Lower lobe of right lung (tissue), 2 donors: ENCODE measurements at regions not wholly inside any gene's neighbourhood (a gene's known extent, or its start where the extent isn't known, plus 50 kb on each side); places are given as distances from the start of the nearest gene placed in this dataset.
"Not testable (repeated sequence)": the region's sequence is repeated elsewhere in the genome, so short reads cannot be mapped to it uniquely, and the experiment has no call there.

ENCODE experiments used
- ATAC-seq, 2 donors: fragments of 200-7000 bp; cut with Tn5 transposase; one replicate each; pipeline ENCODE4 v1.9.1; 2020 to 2022; ENCODE audit warnings: mild to moderate bottlenecking in 2 of 2, moderate library complexity in 2 of 2
- DNase-seq: peaks from one replicate; pipeline ENCODE4 v3.0.0-alpha.2; 2020
- H3K27ac ChIP-seq: fragments of 200-600 bp; one replicate; pipeline ENCODE4 v1.8.0; 2022
- H3K27me3 ChIP-seq: fragments of 200-600 bp; one replicate; pipeline ENCODE4 v1.8.0; 2022; ENCODE audit warnings: low read depth
- H3K36me3 ChIP-seq: fragments of 200-600 bp; one replicate; pipeline ENCODE4 v1.8.0; 2022; ENCODE audit warnings: mild to moderate bottlenecking
- H3K4me1 ChIP-seq: fragments of 200-600 bp; one replicate; pipeline ENCODE4 v1.8.0; 2022
- H3K4me3 ChIP-seq: fragments of 200-600 bp; one replicate; pipeline ENCODE4 v1.8.0; 2022; ENCODE audit warnings: mild to moderate bottlenecking
- H3K9me3 ChIP-seq: fragments of 200-600 bp; one replicate; pipeline ENCODE4 v1.8.0; 2022
- intact Hi-C: fragments of 100-400 bp; cut with DNase I; formaldehyde crosslinking; loops from one replicate; pipeline ENCODE4 v1.11.0; 2022
- TF ChIP-seq, protein P1 (sequence below): fragments of 200-600 bp; IDR thresholded peaks from one replicate; pipeline ENCODE4 v1.8.0; 2022; ENCODE audit warnings: antibody characterized with exemption, mild to moderate bottlenecking
- donor health status: DM: no; HTN: yes; CAD: no; lungs with severe emphysema.

DNA sequence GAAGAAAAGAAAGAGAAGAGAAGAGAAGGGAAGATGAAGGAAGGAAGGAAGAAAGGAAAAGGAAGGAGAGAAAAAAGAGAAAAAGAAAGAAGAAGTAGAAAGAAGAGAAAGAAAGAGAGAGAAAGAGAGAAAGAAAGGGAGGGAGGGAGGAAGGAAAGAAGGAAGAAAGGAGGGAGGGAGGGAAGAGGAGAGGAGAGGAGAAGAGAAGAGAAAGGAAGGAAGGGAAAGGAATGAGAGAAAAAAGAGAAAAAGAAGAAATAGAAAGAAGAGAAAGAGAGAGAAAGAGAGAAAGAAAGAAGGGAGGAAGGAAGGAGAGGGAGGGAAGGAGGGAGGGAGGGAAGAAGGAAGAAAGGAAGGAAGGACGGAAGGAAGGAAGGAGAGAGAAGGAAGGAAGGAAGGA lies 217.9 kb upstream of the POU1F1 start:
- Histone ChIP-seq H3K27me3 (no peaks in the 10 kb centered on the region), H3K4me1 (no peaks in the 10 kb centered on the region), H3K9me3 (no peaks in the 10 kb centered on the region), H3K36me3 (no peaks in the 10 kb centered on the region), H3K27ac (no peak overlapping the region), H3K4me3 (no peak overlapping the region)
- TF ChIP-seq, protein P1, sequence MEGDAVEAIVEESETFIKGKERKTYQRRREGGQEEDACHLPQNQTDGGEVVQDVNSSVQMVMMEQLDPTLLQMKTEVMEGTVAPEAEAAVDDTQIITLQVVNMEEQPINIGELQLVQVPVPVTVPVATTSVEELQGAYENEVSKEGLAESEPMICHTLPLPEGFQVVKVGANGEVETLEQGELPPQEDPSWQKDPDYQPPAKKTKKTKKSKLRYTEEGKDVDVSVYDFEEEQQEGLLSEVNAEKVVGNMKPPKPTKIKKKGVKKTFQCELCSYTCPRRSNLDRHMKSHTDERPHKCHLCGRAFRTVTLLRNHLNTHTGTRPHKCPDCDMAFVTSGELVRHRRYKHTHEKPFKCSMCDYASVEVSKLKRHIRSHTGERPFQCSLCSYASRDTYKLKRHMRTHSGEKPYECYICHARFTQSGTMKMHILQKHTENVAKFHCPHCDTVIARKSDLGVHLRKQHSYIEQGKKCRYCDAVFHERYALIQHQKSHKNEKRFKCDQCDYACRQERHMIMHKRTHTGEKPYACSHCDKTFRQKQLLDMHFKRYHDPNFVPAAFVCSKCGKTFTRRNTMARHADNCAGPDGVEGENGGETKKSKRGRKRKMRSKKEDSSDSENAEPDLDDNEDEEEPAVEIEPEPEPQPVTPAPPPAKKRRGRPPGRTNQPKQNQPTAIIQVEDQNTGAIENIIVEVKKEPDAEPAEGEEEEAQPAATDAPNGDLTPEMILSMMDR: no peak
- DNase-seq (no peak), ATAC-seq (no peak)
- intact Hi-C loops: no loop called here

DNA sequence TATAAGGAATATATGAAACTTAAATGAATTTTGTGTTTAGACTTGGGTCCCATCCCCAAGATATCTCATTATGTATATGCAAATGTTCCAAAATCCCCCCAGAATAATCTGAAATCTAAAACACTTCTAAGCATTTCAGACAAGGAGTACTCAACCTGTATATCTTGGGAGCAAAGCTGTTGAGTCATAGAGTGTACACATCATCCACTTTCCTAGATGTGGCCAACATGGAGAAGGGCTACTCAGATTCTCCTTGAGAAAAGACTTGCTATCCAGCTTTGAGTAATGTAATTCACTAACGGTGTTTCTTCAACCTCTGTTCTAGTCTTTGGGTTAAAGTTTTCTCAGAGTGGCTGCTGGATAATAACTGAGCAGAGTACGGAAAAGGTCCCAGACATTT lies 215.5 kb upstream of the POU1F1 start:
- no peak for ATAC-seq
- intact Hi-C loops: no loop called here
- TF ChIP-seq, protein P1: no peak

DNA sequence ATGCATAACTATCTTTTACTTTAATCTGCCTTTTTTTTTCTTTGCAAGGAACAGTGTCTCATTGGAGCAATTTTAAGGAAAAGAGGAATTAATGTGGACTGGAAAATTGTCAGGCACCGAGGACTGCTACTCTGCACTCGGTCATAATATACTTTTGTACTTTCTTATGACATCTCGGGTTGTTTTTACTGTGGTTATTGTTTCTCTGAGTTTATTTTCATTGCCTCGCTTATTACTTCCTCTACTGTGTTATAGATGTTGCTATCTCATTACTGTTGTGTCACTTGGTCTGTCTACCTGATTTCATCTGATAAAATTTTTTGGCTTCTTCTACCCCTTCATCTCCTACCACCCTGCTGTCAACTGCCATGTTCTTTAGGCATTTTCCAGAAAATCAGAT lies 213.5 kb upstream of the POU1F1 start:
- Histone ChIP-seq H3K4me1 (no peaks in the 10 kb centered on the region), H3K9me3 (no peaks in the 10 kb centered on the region), H3K4me3 (no peak overlapping the region), H3K27ac (no peak overlapping the region), H3K27me3 (no peaks in the 10 kb centered on the region), H3K36me3 (no peaks in the 10 kb centered on the region)
- TF ChIP-seq, protein P1: no peak
- no peak for ATAC-seq
- intact Hi-C loops: no loop called here
- no peak for DNase-seq

More for the DNA sequence above, 215.5 kb upstream of the POU1F1 start:
- H3K27ac ChIP-seq: no peak overlapping the region
- no peaks in the 10 kb centered on the region for H3K4me1 ChIP-seq
- no peaks in the 10 kb centered on the region for H3K27me3 ChIP-seq
- no peak overlapping the region for H3K4me3 ChIP-seq
- DNase-seq: no peak
- H3K9me3 ChIP-seq: no peaks in the 10 kb centered on the region
- H3K36me3 ChIP-seq: no peaks in the 10 kb centered on the region

DNA sequence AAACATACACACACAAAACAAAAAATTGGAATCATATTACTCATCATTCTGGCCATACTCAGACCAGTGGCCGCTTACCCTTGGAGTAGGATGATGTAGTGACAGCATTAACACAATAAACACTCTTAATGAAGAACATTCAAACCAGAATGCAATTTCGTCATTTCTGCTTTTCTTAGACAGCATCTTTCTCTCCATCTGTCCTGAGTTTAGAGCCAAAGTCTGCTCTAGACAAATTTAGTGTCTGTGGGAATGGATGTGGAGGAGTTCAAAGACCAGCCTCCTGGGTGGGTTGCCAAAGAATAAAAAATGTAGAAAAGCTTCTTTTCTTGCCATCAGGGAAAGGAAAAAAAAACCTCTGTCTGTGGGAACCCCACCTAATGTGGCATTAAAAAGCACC lies 212.4 kb upstream of the POU1F1 start:
- H3K9me3 ChIP-seq: no peaks in the 10 kb centered on the region
- H3K4me1 ChIP-seq: no peaks in the 10 kb centered on the region
- TF ChIP-seq, protein P1: no peak
- H3K36me3 ChIP-seq: no peaks in the 10 kb centered on the region
- intact Hi-C loops: no loop called here
- no peak for DNase-seq
- no peaks in the 10 kb centered on the region for H3K27me3 ChIP-seq
- ATAC-seq: no peak
- H3K27ac ChIP-seq: no peak overlapping the region
- H3K4me3 ChIP-seq: no peak overlapping the region

DNA sequence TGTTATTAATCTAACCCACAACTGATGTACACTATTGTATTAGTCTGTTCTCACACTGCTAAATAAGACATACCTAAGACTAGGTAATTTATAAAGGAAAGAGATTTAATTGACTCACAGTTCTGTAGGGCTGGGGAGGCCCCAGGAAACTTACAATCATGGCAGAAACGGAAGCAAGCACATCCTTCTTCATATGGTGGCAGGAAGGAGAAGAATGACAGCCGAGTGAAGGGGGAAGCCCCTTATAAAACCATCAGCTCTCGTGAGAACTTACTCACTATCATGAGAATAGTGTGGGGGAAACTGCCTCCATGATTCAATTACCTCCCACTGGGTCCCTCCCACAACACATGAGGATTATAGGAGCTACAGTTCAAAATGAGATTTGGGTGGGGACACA lies 210.3 kb upstream of the POU1F1 start:
- H3K36me3 ChIP-seq, intact Hi-C loops, H3K27ac ChIP-seq, DNase-seq, H3K27me3 ChIP-seq, ATAC-seq, H3K4me1 ChIP-seq, H3K4me3 ChIP-seq, H3K9me3 ChIP-seq: not testable (repeated sequence)

DNA sequence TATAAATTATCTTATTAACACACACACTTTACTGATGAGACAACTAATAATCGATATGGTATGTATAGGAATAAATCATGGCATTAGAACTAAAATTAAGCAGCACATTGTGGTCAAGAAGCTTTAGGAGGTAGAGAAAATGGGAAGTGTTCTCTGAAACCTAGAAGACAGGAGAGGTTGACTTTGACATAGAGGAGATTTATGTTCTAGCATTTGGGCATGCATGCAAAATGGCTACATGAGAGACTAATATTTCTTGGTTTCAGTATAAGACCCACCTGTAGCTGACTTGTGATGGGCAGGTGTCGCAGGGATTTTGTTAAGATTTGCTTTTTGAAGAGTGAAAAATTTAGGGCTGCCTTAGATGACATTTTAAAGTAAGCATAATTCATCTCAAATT lies 209.7 kb upstream of the POU1F1 start:
- no peaks in the 10 kb centered on the region for H3K27me3 ChIP-seq
- no peaks in the 10 kb centered on the region for H3K9me3 ChIP-seq
- TF ChIP-seq, protein P1: no peak
- H3K36me3 ChIP-seq: no peaks in the 10 kb centered on the region
- DNase-seq (no peak), ATAC-seq (no peak)
- intact Hi-C loops: no loop called here
- no peaks in the 10 kb centered on the region for H3K4me1 ChIP-seq
- H3K4me3 ChIP-seq: no peak overlapping the region
- no peak overlapping the region for H3K27ac ChIP-seq
